Upper lobe of left lung (tissue), 6 donors: ENCODE measurements at regions not wholly inside any gene's neighbourhood (a gene's known extent, or its start where the extent isn't known, plus 50 kb on each side); places are given as distances from the start of the nearest gene placed in this dataset.

Source experiments
- ATAC-seq, 2 donors: fragments of 200-7000 bp; cut with Tn5 transposase; one replicate each; pipeline ENCODE4 v1.9.1; 2022; ENCODE audit warnings: mild to moderate bottlenecking in 2 of 2, moderate library complexity in 2 of 2; ENCODE audit not compliant: low FRiP score in 2 of 2
- DNase-seq, 2 donors: peaks; one replicate each; pipeline ENCODE4 v3.0.0-alpha.2; 2019 to 2020
- H3K27ac ChIP-seq, 4 donors: fragments of 200-600 bp; sonication (generic); one replicate each; pipeline ENCODE4 v1.5.1; 2016 to 2019
- H3K27me3 ChIP-seq, 4 donors: fragments of 200-600 bp; sonication (generic); one replicate each; pipeline ENCODE4 v1.5.1; 2017 to 2019
- H3K36me3 ChIP-seq, 4 donors: fragments of 200-600 bp; sonication (generic); one replicate each; pipeline ENCODE4 v1.5.1; 2016 to 2019
- H3K4me1 ChIP-seq, 4 donors: fragments of 200-600 bp; sonication (generic); one replicate each; pipeline ENCODE4 v1.5.1; 2018 to 2019
- H3K4me3 ChIP-seq, 4 donors: fragments of 200-600 bp; sonication (generic); one replicate each; pipeline ENCODE4 v1.5.1; 2017 to 2019; ENCODE audit warnings: mild to moderate bottlenecking in 2 of 4, moderate library complexity in 1 of 4
- H3K9me3 ChIP-seq, 4 donors: fragments of 200-600 bp; sonication (generic); one replicate each; pipeline ENCODE4 v1.5.1; 2018 to 2019
- CTCF ChIP-seq, 6 experiments: fragments of 450-650 bp in 4 of 6; fragments of 200-600 bp in 2 of 6; sonication (generic) in 2 of 6; IDR thresholded peaks; one replicate each; pipeline ENCODE4 v1.5.1; 2016 to 2019; ENCODE audit warnings: antibody characterized with exemption in 6 of 6
- EP300 ChIP-seq, 4 donors: sonication (generic); formaldehyde crosslinking; IDR thresholded peaks; one replicate each; pipeline ENCODE4 v1.5.1; 2017; ENCODE audit warnings: antibody characterized with exemption in 4 of 4, control low read depth in 2 of 4
- POLR2A ChIP-seq, 4 donors: fragments of 450-650 bp; IDR thresholded peaks; one replicate each; pipeline ENCODE4 v1.5.1; 2016 to 2017; ENCODE audit warnings: antibody characterized with exemption in 4 of 4, mild to moderate bottlenecking in 2 of 4
- POLR2AphosphoS5 ChIP-seq, 2 donors: sonication (generic); formaldehyde crosslinking; IDR thresholded peaks; one replicate each; pipeline ENCODE4 v1.5.1; 2017; ENCODE audit warnings: antibody characterized with exemption in 2 of 2
- WGBS, 2 donors: methylation state at CpG; one replicate each; pipeline ENCODE4 v1.1.5; 2017 to 2018; 5-methylcytosine and 5-hydroxymethylcytosine counted together
- donor health status: DM: no; HTN: no; CAD: no; lungs with moderate emphysema.
- donor health status: DM: no; HTN: yes; CAD: no; lungs with severe emphysema.

GRCh38 chr2:23137166-23137565 is 247.8 kb upstream of the KLHL29 start:
- H3K4me1 ChIP-seq: peaks cover 0 to 5% (median 0%) of the 10 kb centered on the region in 4 donors
- H3K9me3 ChIP-seq: no peaks in the 10 kb centered on the region
- no peak for TF ChIP-seq CTCF (IDR thresholded peaks at IDR 0.05)
- TF ChIP-seq POLR2AphosphoS5 (IDR thresholded peaks at IDR 0.05): no peak
- TF ChIP-seq POLR2A (IDR thresholded peaks at IDR 0.05): no peak
- TF ChIP-seq EP300 (IDR thresholded peaks at IDR 0.05): no peak
- no peak for ATAC-seq
- H3K36me3 ChIP-seq: no peaks in the 10 kb centered on the region
- H3K27me3 ChIP-seq: no peaks in the 10 kb centered on the region
- no peak for DNase-seq
- 85 to 88% methylated on average over 2 of the region's 2 CpGs for WGBS, 2 donors
- no peak overlapping the region for H3K4me3 ChIP-seq
- no peak overlapping the region for H3K27ac ChIP-seq

- TF ChIP-seq CTCF (IDR thresholded peaks at IDR 0.05): no peak
- TF ChIP-seq POLR2A (IDR thresholded peaks at IDR 0.05): no peak
- TF ChIP-seq POLR2AphosphoS5 (IDR thresholded peaks at IDR 0.05): no peak
- no peak for TF ChIP-seq EP300 (IDR thresholded peaks at IDR 0.05)
- Histone ChIP-seq H3K36me3 (no peaks in the 10 kb centered on the region), H3K27me3 (no peaks in the 10 kb centered on the region), H3K4me3 (no peak overlapping the region), H3K9me3 (no peaks in the 10 kb centered on the region), H3K27ac (no peak overlapping the region), H3K4me1 (peaks cover 0 to 5% (median 0%) of the 10 kb centered on the region in 4 donors)
- WGBS, 2 donors: 75 to 81% methylated on average over 4 of the region's 4 CpGs
- ATAC-seq: no peak
- no peak for DNase-seq
Observed at GRCh38 chr2:23138701-23139100, 246.3 kb upstream of the KLHL29 start.

- Histone ChIP-seq H3K4me3 (no peak overlapping the region), H3K9me3 (no peaks in the 10 kb centered on the region), H3K4me1 (no peaks in the 10 kb centered on the region), H3K36me3 (no peaks in the 10 kb centered on the region), H3K27me3 (no peaks in the 10 kb centered on the region), H3K27ac (no peak overlapping the region)
- DNase-seq (no peak), ATAC-seq (no peak)
- no peak for TF ChIP-seq EP300 (IDR thresholded peaks at IDR 0.05)
- TF ChIP-seq CTCF (IDR thresholded peaks at IDR 0.05): no peak
- TF ChIP-seq POLR2AphosphoS5 (IDR thresholded peaks at IDR 0.05): no peak
- TF ChIP-seq POLR2A (IDR thresholded peaks at IDR 0.05): no peak
Observed at GRCh38 chr2:23145460-23145859, 239.5 kb upstream of the KLHL29 start.

GRCh38 chr2:23146011-23146410 is 239.0 kb upstream of the KLHL29 start:
- H3K4me3 ChIP-seq: no peak overlapping the region
- no peak for ATAC-seq
- no peaks in the 10 kb centered on the region for H3K9me3 ChIP-seq
- H3K27me3 ChIP-seq: no peaks in the 10 kb centered on the region
- no peaks in the 10 kb centered on the region for H3K4me1 ChIP-seq
- no peaks in the 10 kb centered on the region for H3K36me3 ChIP-seq
- 90 to 95% methylated on average over 2 of the region's 2 CpGs for WGBS, 2 donors
- no peak for TF ChIP-seq CTCF (IDR thresholded peaks at IDR 0.05)
- no peak for TF ChIP-seq EP300 (IDR thresholded peaks at IDR 0.05)
- no peak for TF ChIP-seq POLR2AphosphoS5 (IDR thresholded peaks at IDR 0.05)
- no peak for TF ChIP-seq POLR2A (IDR thresholded peaks at IDR 0.05)
- no peak overlapping the region for H3K27ac ChIP-seq
- no peak for DNase-seq

- Histone ChIP-seq H3K4me1 (no peaks in the 10 kb centered on the region), H3K27me3 (no peaks in the 10 kb centered on the region), H3K27ac (no peak overlapping the region), H3K9me3 (no peaks in the 10 kb centered on the region), H3K36me3 (no peaks in the 10 kb centered on the region), H3K4me3 (no peak overlapping the region)
- DNase-seq (no peak), ATAC-seq (no peak)
- 70 to 74% methylated on average over 3 of the region's 3 CpGs for WGBS, 2 donors
- TF ChIP-seq POLR2AphosphoS5 (IDR thresholded peaks at IDR 0.05) (no peak), EP300 (IDR thresholded peaks at IDR 0.05) (no peak), POLR2A (IDR thresholded peaks at IDR 0.05) (no peak), CTCF (IDR thresholded peaks at IDR 0.05) (no peak)
Observed at GRCh38 chr2:23148342-23148741, 236.6 kb upstream of the KLHL29 start.
